ENCODE measurements at regions not wholly inside any gene's neighbourhood (a gene's known extent, or its start where the extent isn't known, plus 50 kb on each side); places are given as distances from the start of the nearest gene placed in this dataset.

- TF ChIP-seq, protein P1, sequence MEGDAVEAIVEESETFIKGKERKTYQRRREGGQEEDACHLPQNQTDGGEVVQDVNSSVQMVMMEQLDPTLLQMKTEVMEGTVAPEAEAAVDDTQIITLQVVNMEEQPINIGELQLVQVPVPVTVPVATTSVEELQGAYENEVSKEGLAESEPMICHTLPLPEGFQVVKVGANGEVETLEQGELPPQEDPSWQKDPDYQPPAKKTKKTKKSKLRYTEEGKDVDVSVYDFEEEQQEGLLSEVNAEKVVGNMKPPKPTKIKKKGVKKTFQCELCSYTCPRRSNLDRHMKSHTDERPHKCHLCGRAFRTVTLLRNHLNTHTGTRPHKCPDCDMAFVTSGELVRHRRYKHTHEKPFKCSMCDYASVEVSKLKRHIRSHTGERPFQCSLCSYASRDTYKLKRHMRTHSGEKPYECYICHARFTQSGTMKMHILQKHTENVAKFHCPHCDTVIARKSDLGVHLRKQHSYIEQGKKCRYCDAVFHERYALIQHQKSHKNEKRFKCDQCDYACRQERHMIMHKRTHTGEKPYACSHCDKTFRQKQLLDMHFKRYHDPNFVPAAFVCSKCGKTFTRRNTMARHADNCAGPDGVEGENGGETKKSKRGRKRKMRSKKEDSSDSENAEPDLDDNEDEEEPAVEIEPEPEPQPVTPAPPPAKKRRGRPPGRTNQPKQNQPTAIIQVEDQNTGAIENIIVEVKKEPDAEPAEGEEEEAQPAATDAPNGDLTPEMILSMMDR (IDR thresholded peaks at IDR 0.05): no peak
- TF ChIP-seq TEAD4 (CRISPR knock-in tag; IDR thresholded peaks at IDR 0.05): no peak
- no peak for TF ChIP-seq GRHL2 (CRISPR knock-in tag; IDR thresholded peaks at IDR 0.05; ENCODE audit: insufficient replicate concordance, severe bottlenecking)
- TF ChIP-seq CREB1 (CRISPR knock-in tag; IDR thresholded peaks at IDR 0.05): no peak
- TF ChIP-seq ZNF317 (CRISPR knock-in tag; IDR thresholded peaks at IDR 0.05; ENCODE audit: borderline replicate concordance, low read depth): no peak
- no peak for TF ChIP-seq ZBTB21 (CRISPR knock-in tag; IDR thresholded peaks at IDR 0.05; ENCODE audit: borderline replicate concordance)
- no peak for TF ChIP-seq NFYB (CRISPR knock-in tag; conservative IDR thresholded peaks at IDR 0.05; ENCODE audit: low read depth)
- no peak for TF ChIP-seq SP1 (CRISPR knock-in tag; conservative IDR thresholded peaks at IDR 0.05)
- TF ChIP-seq, protein P2, sequence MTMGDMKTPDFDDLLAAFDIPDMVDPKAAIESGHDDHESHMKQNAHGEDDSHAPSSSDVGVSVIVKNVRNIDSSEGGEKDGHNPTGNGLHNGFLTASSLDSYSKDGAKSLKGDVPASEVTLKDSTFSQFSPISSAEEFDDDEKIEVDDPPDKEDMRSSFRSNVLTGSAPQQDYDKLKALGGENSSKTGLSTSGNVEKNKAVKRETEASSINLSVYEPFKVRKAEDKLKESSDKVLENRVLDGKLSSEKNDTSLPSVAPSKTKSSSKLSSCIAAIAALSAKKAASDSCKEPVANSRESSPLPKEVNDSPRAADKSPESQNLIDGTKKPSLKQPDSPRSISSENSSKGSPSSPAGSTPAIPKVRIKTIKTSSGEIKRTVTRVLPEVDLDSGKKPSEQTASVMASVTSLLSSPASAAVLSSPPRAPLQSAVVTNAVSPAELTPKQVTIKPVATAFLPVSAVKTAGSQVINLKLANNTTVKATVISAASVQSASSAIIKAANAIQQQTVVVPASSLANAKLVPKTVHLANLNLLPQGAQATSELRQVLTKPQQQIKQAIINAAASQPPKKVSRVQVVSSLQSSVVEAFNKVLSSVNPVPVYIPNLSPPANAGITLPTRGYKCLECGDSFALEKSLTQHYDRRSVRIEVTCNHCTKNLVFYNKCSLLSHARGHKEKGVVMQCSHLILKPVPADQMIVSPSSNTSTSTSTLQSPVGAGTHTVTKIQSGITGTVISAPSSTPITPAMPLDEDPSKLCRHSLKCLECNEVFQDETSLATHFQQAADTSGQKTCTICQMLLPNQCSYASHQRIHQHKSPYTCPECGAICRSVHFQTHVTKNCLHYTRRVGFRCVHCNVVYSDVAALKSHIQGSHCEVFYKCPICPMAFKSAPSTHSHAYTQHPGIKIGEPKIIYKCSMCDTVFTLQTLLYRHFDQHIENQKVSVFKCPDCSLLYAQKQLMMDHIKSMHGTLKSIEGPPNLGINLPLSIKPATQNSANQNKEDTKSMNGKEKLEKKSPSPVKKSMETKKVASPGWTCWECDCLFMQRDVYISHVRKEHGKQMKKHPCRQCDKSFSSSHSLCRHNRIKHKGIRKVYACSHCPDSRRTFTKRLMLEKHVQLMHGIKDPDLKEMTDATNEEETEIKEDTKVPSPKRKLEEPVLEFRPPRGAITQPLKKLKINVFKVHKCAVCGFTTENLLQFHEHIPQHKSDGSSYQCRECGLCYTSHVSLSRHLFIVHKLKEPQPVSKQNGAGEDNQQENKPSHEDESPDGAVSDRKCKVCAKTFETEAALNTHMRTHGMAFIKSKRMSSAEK (CRISPR knock-in tag; IDR thresholded peaks at IDR 0.05; ENCODE audit: borderline replicate concordance): no peak
- no peak for TF ChIP-seq ESRRA (CRISPR knock-in tag; IDR thresholded peaks at IDR 0.05; ENCODE audit: borderline replicate concordance)
- TF ChIP-seq, protein P3, sequence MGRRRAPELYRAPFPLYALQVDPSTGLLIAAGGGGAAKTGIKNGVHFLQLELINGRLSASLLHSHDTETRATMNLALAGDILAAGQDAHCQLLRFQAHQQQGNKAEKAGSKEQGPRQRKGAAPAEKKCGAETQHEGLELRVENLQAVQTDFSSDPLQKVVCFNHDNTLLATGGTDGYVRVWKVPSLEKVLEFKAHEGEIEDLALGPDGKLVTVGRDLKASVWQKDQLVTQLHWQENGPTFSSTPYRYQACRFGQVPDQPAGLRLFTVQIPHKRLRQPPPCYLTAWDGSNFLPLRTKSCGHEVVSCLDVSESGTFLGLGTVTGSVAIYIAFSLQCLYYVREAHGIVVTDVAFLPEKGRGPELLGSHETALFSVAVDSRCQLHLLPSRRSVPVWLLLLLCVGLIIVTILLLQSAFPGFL (CRISPR knock-in tag; IDR thresholded peaks at IDR 0.05; ENCODE audit: borderline replicate concordance): no peak
- TF ChIP-seq PRDM15 (CRISPR knock-in tag; IDR thresholded peaks at IDR 0.05): no peak
- TF ChIP-seq HMGXB4 (CRISPR knock-in tag; IDR thresholded peaks at IDR 0.05): no peak
- no peak for TF ChIP-seq ATF6 (CRISPR knock-in tag; IDR thresholded peaks at IDR 0.05)
These were observed 343.6 kb downstream of the NPHP4 start for GRCh38 chr1:5648410-5649165.

Measured in WTC11 (cell line).